ENCODE measurements at regions not wholly inside any gene's neighbourhood (a gene's known extent, or its start where the extent isn't known, plus 50 kb on each side); places are given as distances from the start of the nearest gene placed in this dataset.

- no peak for DNase-seq (ENCODE audit: low spot score)
- no peak for TF ChIP-seq CTCF (IDR thresholded peaks at IDR 0.05)
- ATAC-seq (ENCODE audit: low FRiP score): no peak
Measured at GRCh38 chr16:63008688-63009087, 972.5 kb upstream of the CDH8 start.

- ATAC-seq (ENCODE audit: low FRiP score): peak; percentile 28
- no peak for DNase-seq (ENCODE audit: low spot score)
- TF ChIP-seq CTCF (IDR thresholded peaks at IDR 0.05): no peak
Measured at GRCh38 chr16:63005356-63005755, 969.1 kb upstream of the CDH8 start.

- no peak for TF ChIP-seq CTCF (IDR thresholded peaks at IDR 0.05)
- ATAC-seq (ENCODE audit: low FRiP score): no peak
- DNase-seq (ENCODE audit: low spot score): no peak
Measured at GRCh38 chr16:62989480-62989879, 953.2 kb upstream of the CDH8 start.

GRCh38 chr16:62985722-62986121 is 949.5 kb upstream of the CDH8 start:
- no peak for TF ChIP-seq CTCF (IDR thresholded peaks at IDR 0.05)
- DNase-seq (ENCODE audit: low spot score) (no peak), ATAC-seq (ENCODE audit: low FRiP score) (no peak)

- DNase-seq (ENCODE audit: low spot score): no peak
- no peak for ATAC-seq (ENCODE audit: low FRiP score)
- TF ChIP-seq CTCF (IDR thresholded peaks at IDR 0.05): no peak
Measured at GRCh38 chr16:62978451-62978850, 942.2 kb upstream of the CDH8 start.

GRCh38 chr16:62977876-62978275 is 941.6 kb upstream of the CDH8 start:
- no peak for TF ChIP-seq CTCF (IDR thresholded peaks at IDR 0.05)
- no peak for DNase-seq (ENCODE audit: low spot score)
- no peak for ATAC-seq (ENCODE audit: low FRiP score)

- no peak for TF ChIP-seq CTCF (IDR thresholded peaks at IDR 0.05)
- ATAC-seq (ENCODE audit: low FRiP score) (no peak), DNase-seq (ENCODE audit: low spot score) (no peak)
Measured at GRCh38 chr16:62974424-62974823, 938.2 kb upstream of the CDH8 start.

Data from omental fat pad (tissue), 3 donors.